Liver (tissue), 3 donors: ENCODE measurements at regions not wholly inside any gene's neighbourhood (a gene's known extent, or its start where the extent isn't known, plus 50 kb on each side); places are given as distances from the start of the nearest gene placed in this dataset.

Experiments
- CTCF ChIP-seq: fragments of 150-350 bp; IDR thresholded peaks from 2 replicates; pipeline ENCODE4 v1.5.1; 2017; ENCODE audit warnings: improper control_type of control experiment, low read depth, low read length; ENCODE audit not compliant: missing input control
- HNF4G ChIP-seq: IDR thresholded peaks from 2 replicates; pipeline ENCODE4 v1.6.1; 2016; ENCODE audit warnings: antibody characterized with exemption
- JUND ChIP-seq, 2 donors: IDR thresholded peaks; 2 replicates each; pipeline ENCODE4 v1.6.1; 2016; ENCODE audit warnings: antibody characterized with exemption in 2 of 2
- TAF1 ChIP-seq: conservative IDR thresholded peaks from 2 replicates; pipeline ENCODE4 v1.6.1; 2016; ENCODE audit warnings: antibody characterized with exemption, mild to moderate bottlenecking
- YY1 ChIP-seq: IDR thresholded peaks from 2 replicates; pipeline ENCODE4 v1.6.1; 2016; ENCODE audit warnings: antibody characterized with exemption, mild to moderate bottlenecking
- TF ChIP-seq, protein P1 (sequence below): IDR thresholded peaks from 2 replicates; pipeline ENCODE4 v1.6.1; 2016; ENCODE audit warnings: antibody characterized with exemption, mild to moderate bottlenecking
- TF ChIP-seq, protein P2 (sequence below): IDR thresholded peaks from 2 replicates; pipeline ENCODE4 v1.6.1; 2016; ENCODE audit warnings: antibody characterized with exemption
- donor health status: healthy.
- donor health status: healthy.

DNA sequence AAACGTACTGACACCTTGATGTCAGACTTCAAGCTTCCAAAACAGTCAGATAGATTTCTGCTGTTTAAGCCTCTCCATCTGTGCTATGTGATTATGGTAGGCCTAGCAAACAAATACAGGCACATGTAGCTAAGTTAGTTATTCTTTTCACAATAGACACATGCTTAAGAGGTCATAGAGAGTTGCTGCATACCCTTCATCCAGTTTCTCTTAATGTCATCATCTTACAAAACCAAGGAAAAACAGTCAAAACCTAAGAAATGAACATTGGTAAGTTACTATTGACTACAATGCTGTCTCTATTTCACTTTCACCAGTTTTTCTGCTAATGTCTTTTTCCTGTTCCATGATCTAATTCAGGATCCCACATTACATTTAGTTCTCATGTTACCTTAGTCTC lies 946.8 kb downstream of the TUSC7 start:
- TF ChIP-seq CTCF, result no peak
- TF ChIP-seq JUND (IDR thresholded peaks at IDR 0.05), result no peak
- TF ChIP-seq, protein P1, sequence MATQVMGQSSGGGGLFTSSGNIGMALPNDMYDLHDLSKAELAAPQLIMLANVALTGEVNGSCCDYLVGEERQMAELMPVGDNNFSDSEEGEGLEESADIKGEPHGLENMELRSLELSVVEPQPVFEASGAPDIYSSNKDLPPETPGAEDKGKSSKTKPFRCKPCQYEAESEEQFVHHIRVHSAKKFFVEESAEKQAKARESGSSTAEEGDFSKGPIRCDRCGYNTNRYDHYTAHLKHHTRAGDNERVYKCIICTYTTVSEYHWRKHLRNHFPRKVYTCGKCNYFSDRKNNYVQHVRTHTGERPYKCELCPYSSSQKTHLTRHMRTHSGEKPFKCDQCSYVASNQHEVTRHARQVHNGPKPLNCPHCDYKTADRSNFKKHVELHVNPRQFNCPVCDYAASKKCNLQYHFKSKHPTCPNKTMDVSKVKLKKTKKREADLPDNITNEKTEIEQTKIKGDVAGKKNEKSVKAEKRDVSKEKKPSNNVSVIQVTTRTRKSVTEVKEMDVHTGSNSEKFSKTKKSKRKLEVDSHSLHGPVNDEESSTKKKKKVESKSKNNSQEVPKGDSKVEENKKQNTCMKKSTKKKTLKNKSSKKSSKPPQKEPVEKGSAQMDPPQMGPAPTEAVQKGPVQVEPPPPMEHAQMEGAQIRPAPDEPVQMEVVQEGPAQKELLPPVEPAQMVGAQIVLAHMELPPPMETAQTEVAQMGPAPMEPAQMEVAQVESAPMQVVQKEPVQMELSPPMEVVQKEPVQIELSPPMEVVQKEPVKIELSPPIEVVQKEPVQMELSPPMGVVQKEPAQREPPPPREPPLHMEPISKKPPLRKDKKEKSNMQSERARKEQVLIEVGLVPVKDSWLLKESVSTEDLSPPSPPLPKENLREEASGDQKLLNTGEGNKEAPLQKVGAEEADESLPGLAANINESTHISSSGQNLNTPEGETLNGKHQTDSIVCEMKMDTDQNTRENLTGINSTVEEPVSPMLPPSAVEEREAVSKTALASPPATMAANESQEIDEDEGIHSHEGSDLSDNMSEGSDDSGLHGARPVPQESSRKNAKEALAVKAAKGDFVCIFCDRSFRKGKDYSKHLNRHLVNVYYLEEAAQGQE, result no peak
- no peak for TF ChIP-seq YY1
- no peak for TF ChIP-seq TAF1
- TF ChIP-seq, protein P2, sequence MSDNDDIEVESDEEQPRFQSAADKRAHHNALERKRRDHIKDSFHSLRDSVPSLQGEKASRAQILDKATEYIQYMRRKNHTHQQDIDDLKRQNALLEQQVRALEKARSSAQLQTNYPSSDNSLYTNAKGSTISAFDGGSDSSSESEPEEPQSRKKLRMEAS, result no peak
- no peak for TF ChIP-seq HNF4G
